IMR-90 (cell line): ENCODE measurements at regions not wholly inside any gene's neighbourhood (a gene's known extent, or its start where the extent isn't known, plus 50 kb on each side); places are given as distances from the start of the nearest gene placed in this dataset.

ENCODE experiments used
- ATAC-seq: fragments of 200-7000 bp; cut with Tn5 transposase; 2 replicates; pipeline ENCODE4 v1.9.1; 2020; ENCODE audit warnings: low read depth, mild to moderate bottlenecking, moderate library complexity
- BruUV-seq: library from RNA; stranded (reverse); fragments of 400-500 nt; replicated peaks from 2 replicates; lab custom pipeline; 2021; lab: Mats Ljungman, UMichigan
- CTCF ChIA-PET: fragments of 300-600 bp; formaldehyde crosslinking; extraction: SDS; loops from one replicate; lab custom pipeline; 2021; ENCODE audit warnings: antibody characterized with exemption; lab: Yijun Ruan, JAX
- POLR2A ChIA-PET: fragments of 300-600 bp; sonication (Branson Sonifier 250); formaldehyde crosslinking; loops from one replicate; lab custom pipeline; 2022; ENCODE audit warnings: antibody characterized with exemption; ENCODE audit not compliant: unreplicated experiment; lab: Charles Lee
- DNase-seq: peaks from one replicate; pipeline ENCODE4 v3.0.0; 2013
- H2AFZ ChIP-seq: replicated peaks from 2 replicates; pipeline ENCODE3; 2013; ENCODE audit warnings: low read length, mild to moderate bottlenecking; ENCODE audit not compliant: poor library complexity
- H2AK5ac ChIP-seq: 2 replicates; pipeline ENCODE4 v1.6.1; 2013; ENCODE audit warnings: low read depth, low read length, inconsistent platforms
- H2AK9ac ChIP-seq: replicated peaks from 2 replicates; pipeline ENCODE3; 2013; ENCODE audit warnings: mild to moderate bottlenecking, low read depth, low read length, moderate library complexity; ENCODE audit not compliant: poor library complexity
- H2BK120ac ChIP-seq: 2 replicates; pipeline ENCODE4 v1.6.1; 2013; ENCODE audit warnings: low read depth, low read length, inconsistent platforms
- H2BK15ac ChIP-seq: 3 replicates; pipeline ENCODE4 v1.6.1; 2013; ENCODE audit warnings: low read depth, low read length, inconsistent platforms
- H2BK20ac ChIP-seq: 2 replicates; pipeline ENCODE4 v1.6.1; 2013; ENCODE audit warnings: low read depth, mild to moderate bottlenecking, inconsistent platforms, low read length, moderate library complexity
- H2BK5ac ChIP-seq: 2 replicates; pipeline ENCODE4 v1.6.1; 2013; ENCODE audit warnings: mild to moderate bottlenecking, low read depth, low read length, inconsistent platforms; ENCODE audit not compliant: poor library complexity, severe bottlenecking
- H3K14ac ChIP-seq: replicated peaks from 2 replicates; pipeline ENCODE4 v1.6.1; 2013; ENCODE audit warnings: low read depth, low read length, inconsistent platforms
- H3K18ac ChIP-seq: 2 replicates; pipeline ENCODE4 v1.6.1; 2013; ENCODE audit warnings: low read depth, low read length, control low read depth
- H3K23ac ChIP-seq: 2 replicates; pipeline ENCODE4 v1.6.1; 2013; ENCODE audit warnings: low read depth, low read length, inconsistent platforms
- H3K27ac ChIP-seq: 2 replicates; pipeline ENCODE4 v1.5.1; 2013; ENCODE audit warnings: mild to moderate bottlenecking, control low read depth, low read length; ENCODE audit not compliant: insufficient read depth
- H3K27me3 ChIP-seq: 2 replicates; pipeline ENCODE4 v1.6.1; 2013; ENCODE audit warnings: low read length; ENCODE audit not compliant: control insufficient read depth, insufficient read depth
- H3K36me3 ChIP-seq: 2 replicates; pipeline ENCODE4 v1.6.1; 2013; ENCODE audit warnings: low read length, mixed read lengths; ENCODE audit not compliant: control insufficient read depth, insufficient read depth
- H3K4ac ChIP-seq: 2 replicates; pipeline ENCODE4 v1.6.1; 2013; ENCODE audit warnings: low read depth, low read length, inconsistent platforms
- H3K4me1 ChIP-seq: 2 replicates; pipeline ENCODE4 v1.6.1; 2013; ENCODE audit warnings: low read length, mixed read lengths; ENCODE audit not compliant: control insufficient read depth, insufficient read depth
- H3K4me2 ChIP-seq: 2 replicates; pipeline ENCODE4 v1.6.1; 2013; ENCODE audit warnings: low read depth, mild to moderate bottlenecking, control low read depth, low read length, moderate library complexity
- H3K4me3 ChIP-seq: 2 replicates; pipeline ENCODE4 v1.5.1; 2013; ENCODE audit warnings: low read depth, mild to moderate bottlenecking, control low read depth, low read length, moderate library complexity; ENCODE audit not compliant: insufficient read depth
- H3K56ac ChIP-seq: 2 replicates; pipeline ENCODE4 v1.6.1; 2013; ENCODE audit warnings: low read length, inconsistent platforms; ENCODE audit not compliant: insufficient read depth; ENCODE audit errors: extremely low read depth
- H3K79me1 ChIP-seq, 2 experiments: 2 replicates each; pipeline ENCODE4 v1.6.1; 2013; ENCODE audit warnings: low read length in 2 of 2, inconsistent platforms in 1 of 2, low read depth in 1 of 2
- H3K9ac ChIP-seq: 2 replicates; pipeline ENCODE4 v1.6.1; 2013; ENCODE audit warnings: low read depth, low read length, control low read depth
- H3K9me1 ChIP-seq: 2 replicates; pipeline ENCODE4 v1.6.1; 2013; ENCODE audit warnings: low read length, inconsistent platforms; ENCODE audit not compliant: insufficient read depth
- H3K9me3 ChIP-seq: 2 replicates; pipeline ENCODE4 v1.6.1; 2013; ENCODE audit warnings: low read length; ENCODE audit not compliant: control insufficient read depth, insufficient read depth
- H4K20me1 ChIP-seq: 2 replicates; pipeline ENCODE4 v1.6.1; 2013; ENCODE audit warnings: low read length, inconsistent platforms; ENCODE audit not compliant: insufficient read depth
- H4K5ac ChIP-seq: 2 replicates; pipeline ENCODE4 v1.6.1; 2013; ENCODE audit warnings: mild to moderate bottlenecking, low read depth, low read length, control low read depth
- H4K8ac ChIP-seq, 2 experiments: 2 replicates each; pipeline ENCODE4 v1.6.1; 2013; ENCODE audit warnings: low read depth in 2 of 2, low read length in 2 of 2, control low read depth in 1 of 2, inconsistent platforms in 1 of 2
- H4K91ac ChIP-seq: 2 replicates; pipeline ENCODE4 v1.6.1; 2013; ENCODE audit warnings: low read depth, low read length, inconsistent platforms; ENCODE audit not compliant: insufficient read depth
- CEBPB ChIP-seq: IDR thresholded peaks from 2 replicates; pipeline ENCODE4 v1.6.1; 2012; ENCODE audit warnings: low read depth, low read length, improper control_type of control experiment
- CHD1 ChIP-seq: IDR thresholded peaks from 2 replicates; pipeline ENCODE4 v1.6.1; 2012; ENCODE audit warnings: low read depth, low read length, improper control_type of control experiment
- FOS ChIP-seq: fragments of 150-350 bp; IDR thresholded peaks from 2 replicates; pipeline ENCODE4 v1.6.1; 2016; ENCODE audit warnings: low read depth, low read length
- MAFK ChIP-seq: IDR thresholded peaks from 2 replicates; pipeline ENCODE4 v1.6.1; 2012; ENCODE audit warnings: low read depth, low read length, improper control_type of control experiment
- MXI1 ChIP-seq: IDR thresholded peaks from 2 replicates; pipeline ENCODE4 v1.6.1; 2012; ENCODE audit warnings: low read depth, mild to moderate bottlenecking, low read length, moderate library complexity, borderline replicate concordance
- POLR2A ChIP-seq: IDR thresholded peaks from 2 replicates; pipeline ENCODE4 v1.6.1; 2012; ENCODE audit warnings: mild to moderate bottlenecking, low read depth, low read length
- dilution Hi-C: fragments of 300-500 bp; cut with HindIII; formaldehyde crosslinking; loops from one replicate; pipeline ENCODE4 v1.14.3; 2018; ENCODE audit warnings: low sequenced_read_pairs; ENCODE audit not compliant: unreplicated experiment
- in situ Hi-C: fragments of 300-500 bp; cut with MboI; formaldehyde crosslinking; loops from 3 replicates; pipeline ENCODE4 v1.14.3; 2019; ENCODE audit warnings: low sequenced_read_pairs, inconsistent platforms, mixed read lengths
- intact Hi-C: fragments of 100-400 bp; cut with micrococcal nuclease; formaldehyde crosslinking; loops from 2 replicates; pipeline ENCODE4 v1.10.0; 2022

DNA sequence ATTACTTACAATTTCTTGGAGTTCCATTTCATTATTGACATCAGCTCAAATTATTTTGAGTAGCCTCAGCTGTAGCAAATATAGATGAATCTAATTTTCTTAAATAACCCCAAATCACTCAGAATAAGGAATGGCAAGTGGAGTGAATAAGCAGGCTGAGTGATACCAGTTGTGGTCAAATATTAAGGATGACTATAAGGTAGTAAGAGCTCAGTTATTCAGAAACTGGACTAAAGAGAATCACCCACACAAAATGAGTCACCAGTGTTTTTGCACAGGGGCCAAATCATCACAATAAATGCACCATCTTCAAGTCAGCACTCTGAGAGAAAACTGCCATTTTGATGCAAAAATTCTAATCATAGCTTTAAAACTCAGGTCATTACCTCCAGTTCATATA, 128.9 kb upstream of the TARS1 start:
- Histone ChIP-seq H3K18ac (peak overlapping the region; percentile 95; the same call in 1 of the 2 replicates), H3K4me3 (no peak overlapping the region), H3K56ac (no peak overlapping the region; the same call in 1 of the 2 replicates), H4K91ac (peak overlapping the region; percentile 81), H3K4ac (peak overlapping the region; percentile 98; the same call in 1 of the 2 replicates), H3K9ac (no peak overlapping the region), H2AFZ (no peak overlapping the region), H2BK120ac (peak overlapping the region; percentile 99), H4K5ac (peak overlapping the region; percentile 5; the same call in 1 of the 2 replicates), H3K9me1 (peaks cover 10% of the 10 kb centered on the region), H4K8ac (peak overlapping the region; percentile 89 to 90), H3K4me2 (no peak overlapping the region; the same call in 1 of the 2 replicates), H2AK5ac (no peak overlapping the region), H3K36me3 (no peaks in the 10 kb centered on the region), H3K14ac (peak overlapping the region; percentile 50; the same call in 1 of the 2 replicates), H3K23ac (peak overlapping the region; percentile 43; the same call in 1 of the 2 replicates), H2AK9ac (no peak overlapping the region), H3K27me3 (no peaks in the 10 kb centered on the region), H3K4me1 (peaks cover 15% of the 10 kb centered on the region), H4K20me1 (no peaks in the 10 kb centered on the region), H2BK20ac (peak overlapping the region; percentile 100), H3K27ac (no peak overlapping the region), H2BK5ac (peak overlapping the region; percentile 100), H3K79me1 (no peaks in the 10 kb centered on the region), H2BK15ac (peak overlapping the region; percentile 71; the same call in 2 of the 3 replicates), H3K9me3 (no peaks in the 10 kb centered on the region)
- TF ChIP-seq CHD1 (0 out of 2 replicates have a peak, but pooled peaks have one; percentile 49), CEBPB (no peak), MXI1 (no peak), MAFK (peak; percentile 74), POLR2A (no peak), FOS (peak; percentile 88)
- BruUV-seq = no TSS peak
- in situ Hi-C loops (no loop called here), intact Hi-C loops (loop anchor here (5.0 kb wide), 1 partner anchor 105 kb away; no protein-coding TSS in a partner anchor), dilution Hi-C loops (no loop called here)
- DNase-seq (peak; percentile 99), ATAC-seq (peak; percentile 68)
- POLR2A ChIA-PET = interaction anchor here (0.8 kb wide), 1 partner anchor 59 kb away, joined by 3 read pairs; no protein-coding TSS in a partner anchor
- CTCF ChIA-PET = no interaction called here
